Astrocyte of the cerebellum (primary cell): ENCODE measurements at regions not wholly inside any gene's neighbourhood (a gene's known extent, or its start where the extent isn't known, plus 50 kb on each side); places are given as distances from the start of the nearest gene placed in this dataset.
"Not testable (repeated sequence)": the region's sequence is repeated elsewhere in the genome, so short reads cannot be mapped to it uniquely, and the experiment has no call there.

Source experiments
- DNase-seq: peaks from one replicate; pipeline ENCODE4 v3.0.0-alpha.2; 2011; ENCODE audit warnings: low read depth
- H3K4me3 ChIP-seq: 2 replicates; pipeline ENCODE4 v1.5.1; 2011; ENCODE audit warnings: mild to moderate bottlenecking, low read depth, low read length, moderate library complexity
- in situ Hi-C: cut with HindIII; loops from 2 replicates; pipeline ENCODE4 v1.10.0; 2017; ENCODE audit warnings: low sequenced_read_pairs
- TF ChIP-seq, protein P1 (sequence below): IDR thresholded peaks from 2 replicates; pipeline ENCODE4 v1.5.1; 2012; ENCODE audit warnings: low read length, low read depth, moderate library complexity, mild to moderate bottlenecking; ENCODE audit errors: missing control alignments

DNA sequence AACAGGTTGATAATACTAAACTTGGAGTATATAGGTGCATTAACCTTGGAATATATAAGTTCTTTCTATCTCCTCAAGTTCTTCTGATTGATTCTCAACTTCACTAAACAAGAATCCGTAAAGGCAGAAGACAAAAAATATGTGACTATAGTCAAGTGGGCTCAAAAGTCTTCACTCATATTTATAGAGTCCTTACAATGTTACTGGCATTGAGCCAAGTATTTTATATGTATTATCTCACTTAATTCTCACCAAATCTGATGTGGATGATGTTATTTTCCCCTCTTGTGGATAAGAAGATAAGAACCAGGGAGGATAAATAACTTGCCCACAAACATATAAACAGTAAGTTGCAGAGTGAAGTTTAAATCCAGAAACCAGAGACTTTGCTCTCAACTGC, 486.9 kb downstream of the LRRIQ3 start:
- in situ Hi-C loops: no loop called here
- H3K4me3 ChIP-seq: no peak overlapping the region
- TF ChIP-seq, protein P1, sequence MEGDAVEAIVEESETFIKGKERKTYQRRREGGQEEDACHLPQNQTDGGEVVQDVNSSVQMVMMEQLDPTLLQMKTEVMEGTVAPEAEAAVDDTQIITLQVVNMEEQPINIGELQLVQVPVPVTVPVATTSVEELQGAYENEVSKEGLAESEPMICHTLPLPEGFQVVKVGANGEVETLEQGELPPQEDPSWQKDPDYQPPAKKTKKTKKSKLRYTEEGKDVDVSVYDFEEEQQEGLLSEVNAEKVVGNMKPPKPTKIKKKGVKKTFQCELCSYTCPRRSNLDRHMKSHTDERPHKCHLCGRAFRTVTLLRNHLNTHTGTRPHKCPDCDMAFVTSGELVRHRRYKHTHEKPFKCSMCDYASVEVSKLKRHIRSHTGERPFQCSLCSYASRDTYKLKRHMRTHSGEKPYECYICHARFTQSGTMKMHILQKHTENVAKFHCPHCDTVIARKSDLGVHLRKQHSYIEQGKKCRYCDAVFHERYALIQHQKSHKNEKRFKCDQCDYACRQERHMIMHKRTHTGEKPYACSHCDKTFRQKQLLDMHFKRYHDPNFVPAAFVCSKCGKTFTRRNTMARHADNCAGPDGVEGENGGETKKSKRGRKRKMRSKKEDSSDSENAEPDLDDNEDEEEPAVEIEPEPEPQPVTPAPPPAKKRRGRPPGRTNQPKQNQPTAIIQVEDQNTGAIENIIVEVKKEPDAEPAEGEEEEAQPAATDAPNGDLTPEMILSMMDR: no peak
- DNase-seq: no peak

DNA sequence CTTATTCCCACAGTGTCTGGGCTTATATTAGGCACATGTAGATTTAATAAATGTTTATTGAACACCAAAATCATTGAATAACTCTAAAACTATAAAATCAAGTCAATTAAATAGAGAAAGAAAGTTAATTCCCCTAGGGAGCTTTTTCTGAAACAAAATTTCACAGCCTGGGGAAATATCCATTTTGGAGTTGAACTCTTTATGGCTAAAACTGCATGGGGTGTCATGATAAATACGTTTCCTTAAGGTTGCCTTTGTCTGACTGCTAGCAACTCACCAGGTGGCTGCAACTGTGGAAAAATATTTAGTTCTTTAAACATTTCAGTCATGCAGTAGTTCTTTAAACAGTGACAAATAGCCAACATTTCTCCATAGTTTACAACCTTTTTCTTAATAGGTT, 496.1 kb downstream of the LRRIQ3 start:
- in situ Hi-C loops: no loop called here
- no peak overlapping the region for H3K4me3 ChIP-seq
- DNase-seq: no peak
- TF ChIP-seq, protein P1: no peak

DNA sequence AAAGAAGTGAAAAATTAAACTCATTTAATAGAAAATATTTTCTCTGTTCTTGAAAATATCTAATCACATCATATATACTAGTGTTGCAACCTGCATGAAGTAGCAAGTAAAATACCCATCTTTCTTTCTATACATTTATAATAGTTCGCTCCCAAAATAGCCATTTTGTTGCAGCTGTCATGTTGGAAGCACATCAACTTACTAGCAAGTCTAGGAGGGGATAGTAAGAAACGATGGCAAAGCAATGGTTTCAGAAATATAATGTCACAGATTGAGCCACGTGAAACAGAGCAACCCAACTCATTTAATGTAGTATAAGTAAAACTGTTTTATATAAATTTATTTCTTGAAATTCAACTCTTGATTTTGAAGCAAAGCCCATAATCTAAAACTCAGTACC, 521.8 kb downstream of the LRRIQ3 start:
- in situ Hi-C loops: no loop called here
- H3K4me3 ChIP-seq: no peak overlapping the region
- DNase-seq: no peak
- TF ChIP-seq, protein P1: no peak

DNA sequence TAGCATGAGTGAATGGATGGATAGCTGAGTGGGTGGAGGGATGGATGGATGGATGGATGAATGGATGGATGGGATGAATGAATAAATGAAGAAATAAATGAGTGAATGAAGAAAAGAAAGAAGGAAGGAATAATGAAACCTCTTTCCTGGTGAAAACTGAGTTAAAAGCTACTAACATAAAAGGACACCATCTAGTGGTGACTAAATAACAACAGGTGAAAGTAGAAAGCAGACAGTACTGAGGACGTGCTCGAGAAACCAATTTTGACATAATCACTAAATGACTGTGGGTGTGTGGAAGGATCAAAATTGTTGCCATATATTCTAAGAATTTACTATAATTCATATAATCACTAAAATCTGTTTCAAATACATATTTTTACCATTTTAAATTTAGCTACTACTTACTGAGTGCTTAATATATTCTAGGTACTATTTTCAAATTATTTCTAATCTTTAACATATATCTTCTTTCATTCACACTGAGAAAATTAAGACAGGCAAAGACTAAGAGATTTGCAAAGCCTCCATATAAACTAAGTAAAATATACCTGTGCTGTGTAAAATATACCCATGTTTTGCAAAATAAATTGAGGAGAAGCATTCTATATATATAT, 522.9 kb downstream of the LRRIQ3 start:
- in situ Hi-C loops: no loop called here
- no peak overlapping the region for H3K4me3 ChIP-seq
- no peak for DNase-seq
- TF ChIP-seq, protein P1: peak; percentile 49

DNA sequence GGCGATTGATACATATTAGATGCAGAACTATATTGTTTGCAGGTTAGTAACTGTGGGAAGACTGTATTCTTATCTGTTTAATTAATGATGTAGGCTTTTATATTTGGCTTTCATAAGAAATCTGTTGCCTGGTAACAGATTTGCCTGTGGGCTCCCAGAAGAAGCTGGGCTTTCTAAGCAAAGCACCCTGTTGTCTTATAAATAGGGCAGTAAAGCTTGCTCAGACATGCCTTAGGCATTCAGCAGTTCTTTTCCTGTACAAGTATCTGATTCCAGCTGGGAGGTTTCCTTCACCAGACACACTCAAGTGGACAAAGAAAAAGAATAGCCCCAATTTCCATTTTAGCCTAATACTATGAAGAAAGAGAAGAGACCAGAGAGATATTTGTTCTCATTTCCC, 524.0 kb downstream of the LRRIQ3 start:
- DNase-seq: no peak
- H3K4me3 ChIP-seq: no peak overlapping the region
- TF ChIP-seq, protein P1: no peak
- in situ Hi-C loops: no loop called here

DNA sequence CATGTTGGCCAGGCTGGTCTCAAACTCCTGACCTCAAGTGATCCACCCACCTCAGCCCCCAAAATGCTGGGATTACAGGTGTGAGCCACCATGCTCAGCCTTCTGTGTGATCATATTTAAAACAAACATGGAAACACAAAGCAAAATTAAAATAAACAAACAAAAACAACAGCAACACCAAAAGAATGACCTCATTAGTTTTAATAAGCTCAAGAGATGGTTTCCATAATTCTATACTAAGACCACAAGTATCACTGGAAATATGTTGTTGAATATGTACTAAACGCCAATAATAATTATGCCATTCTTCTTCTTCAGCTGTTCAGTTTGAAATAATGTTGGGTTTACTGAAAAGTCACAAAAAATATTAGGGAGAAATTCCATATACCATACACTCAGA, 526.4 kb downstream of the LRRIQ3 start:
- in situ Hi-C loops: no loop called here
- no peak for DNase-seq
- H3K4me3 ChIP-seq: no peak overlapping the region
- TF ChIP-seq, protein P1: no peak

DNA sequence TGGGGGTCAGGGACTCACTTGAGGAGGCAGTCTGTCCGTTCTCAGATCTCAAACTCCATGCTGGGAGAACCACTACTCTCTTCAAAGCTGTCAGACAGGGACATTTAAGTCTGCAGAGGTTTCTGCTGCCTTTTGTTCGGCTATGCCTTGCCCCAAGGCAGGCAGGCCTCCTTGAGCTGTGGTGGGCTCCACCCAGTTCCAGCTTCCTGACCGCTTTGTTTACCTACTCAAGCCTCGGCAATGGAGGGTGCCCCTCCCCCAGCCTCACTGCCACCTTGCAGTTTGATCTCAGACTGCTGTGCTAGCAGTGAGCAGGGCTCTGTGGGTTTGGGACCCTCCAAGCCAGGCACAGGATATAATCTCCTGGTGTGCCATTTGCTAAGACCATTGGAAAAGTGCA, 530.0 kb downstream of the LRRIQ3 start:
- DNase-seq, H3K4me3 ChIP-seq, in situ Hi-C loops: not testable (repeated sequence)
